ENCODE measurements at regions not wholly inside any gene's neighbourhood (a gene's known extent, or its start where the extent isn't known, plus 50 kb on each side); places are given as distances from the start of the nearest gene placed in this dataset.

- TF ChIP-seq CTCF (conservative IDR thresholded peaks at IDR 0.05; ENCODE audit: low read length) = no peak
- TF ChIP-seq EZH2phosphoT487 (IDR thresholded peaks at IDR 0.05; ENCODE audit: borderline replicate concordance) = no peak
These were observed 609.1 kb upstream of the ANKRD30A start for GRCh38 chr10:36516281-36516680.

Data from Loucy (cell line).